Endothelial cell of umbilical vein (primary cell): ENCODE measurements at regions not wholly inside any gene's neighbourhood (a gene's known extent, or its start where the extent isn't known, plus 50 kb on each side); places are given as distances from the start of the nearest gene placed in this dataset.

Experiments
- BruUV-seq: library from RNA; stranded (reverse); fragments of 400-500 nt; replicated peaks from 2 replicates; lab custom pipeline; 2021; lab: Mats Ljungman, UMichigan
- CTCF ChIA-PET: fragments of 300-600, 350-600 bp; sonication (Branson Sonifier 250); formaldehyde crosslinking; loops from one replicate; lab custom pipeline; 2021; ENCODE audit warnings: antibody characterized with exemption, inconsistent platforms; lab: Charles Lee
- POLR2A ChIA-PET: fragments of 300-600, 350-600 bp; sonication (Branson Sonifier 250); formaldehyde crosslinking; loops from one replicate; lab custom pipeline; 2021; ENCODE audit warnings: antibody characterized with exemption, inconsistent platforms; lab: Charles Lee
- DNase-seq: peaks from one replicate; pipeline ENCODE4 v3.0.0-alpha.2; 2011; ENCODE audit warnings: low read depth, low spot score
- FAIRE-seq: peaks from 2 replicates; lab custom pipeline; 2011; peaks lifted over from hg19 to GRCh38; lab: Jason Lieb, UNC
- H2AFZ ChIP-seq: 2 replicates; pipeline ENCODE4 v1.6.0; 2012; ENCODE audit warnings: low read depth, low read length, control low read depth, inconsistent platforms
- H3K27ac ChIP-seq: 2 replicates; pipeline ENCODE4 v1.5.1; 2011; ENCODE audit warnings: low read depth, mild to moderate bottlenecking, control low read depth, low read length, moderate library complexity; ENCODE audit not compliant: insufficient read depth
- H3K27me3 ChIP-seq, 2 experiments: 2 replicates each; pipeline versions ENCODE4 v1.6.0 to v1.6.1; 2011; ENCODE audit warnings: low read length in 2 of 2, mixed read lengths in 1 of 2; ENCODE audit not compliant: control insufficient read depth in 2 of 2, insufficient read depth in 2 of 2
- H3K36me3 ChIP-seq, 2 experiments: 2 replicates in 1 of 2; 3 replicates in 1 of 2; pipeline ENCODE4 v1.5.1; 2011; ENCODE audit warnings: low read length in 2 of 2, mild to moderate bottlenecking in 1 of 2, moderate library complexity in 1 of 2; ENCODE audit not compliant: control insufficient read depth in 2 of 2, insufficient read depth in 2 of 2; ENCODE audit errors: extremely low read depth in 1 of 2
- H3K4me1 ChIP-seq: 3 replicates; pipeline ENCODE4 v1.5.1; 2011; ENCODE audit warnings: mild to moderate bottlenecking, low read length; ENCODE audit not compliant: control insufficient read depth, insufficient read depth; ENCODE audit errors: extremely low read depth
- H3K4me2 ChIP-seq: 2 replicates; pipeline ENCODE4 v1.6.1; 2011; ENCODE audit warnings: low read length, control low read depth, mixed read lengths; ENCODE audit not compliant: insufficient read depth
- H3K4me3 ChIP-seq, 3 experiments: fragments of 200-600 bp in 1 of 3; sonication (generic), shearing (Covaris generic) in 1 of 3; replicated peaks in 1 of 3; 2 replicates each; pipeline ENCODE4 v1.5.1; 2011 to 2016; ENCODE audit warnings: control low read depth in 3 of 3, low read length in 3 of 3, mild to moderate bottlenecking in 2 of 3, inconsistent platforms in 1 of 3, low read depth in 1 of 3, moderate library complexity in 1 of 3; ENCODE audit not compliant: insufficient read depth in 1 of 3
- H3K79me2 ChIP-seq: 2 replicates; pipeline ENCODE4 v1.6.0; 2012; ENCODE audit warnings: low read length, inconsistent platforms; ENCODE audit not compliant: control insufficient read depth, insufficient read depth
- H3K9ac ChIP-seq: replicated peaks from 2 replicates; pipeline ENCODE3; 2011; ENCODE audit warnings: low read length, control low read depth; ENCODE audit not compliant: insufficient read depth; ENCODE audit errors: extremely low read depth
- H3K9me1 ChIP-seq: replicated peaks from 3 replicates; pipeline ENCODE4 v1.6.0; 2011; ENCODE audit warnings: mild to moderate bottlenecking, low read length; ENCODE audit not compliant: control insufficient read depth, insufficient read depth; ENCODE audit errors: extremely low read depth
- H3K9me3 ChIP-seq: replicated peaks from 2 replicates; pipeline ENCODE4 v1.5.1; 2012; ENCODE audit warnings: low read length, inconsistent platforms; ENCODE audit not compliant: control insufficient read depth, insufficient read depth
- H4K20me1 ChIP-seq: replicated peaks from 2 replicates; pipeline ENCODE3; 2011; ENCODE audit warnings: mild to moderate bottlenecking, low read length; ENCODE audit not compliant: control insufficient read depth, insufficient read depth; ENCODE audit errors: extremely low read depth
- CTCF ChIP-seq, 2 donors: IDR thresholded peaks; 1 replicate in 1 of 2; 2 replicates in 1 of 2; pipeline ENCODE4 v1.5.1; 2011; ENCODE audit warnings: low read length in 2 of 2, mild to moderate bottlenecking in 2 of 2, moderate library complexity in 2 of 2, control low read depth in 1 of 2, inconsistent platforms in 1 of 2, low read depth in 1 of 2; ENCODE audit not compliant: insufficient read depth in 1 of 2; ENCODE audit errors: extremely low read depth in 1 of 2
- FOS ChIP-seq: IDR thresholded peaks from 2 replicates; pipeline ENCODE4 v1.6.1; 2011; ENCODE audit warnings: mild to moderate bottlenecking, low read length, moderate library complexity, borderline replicate concordance; ENCODE audit not compliant: insufficient read depth
- GATA2 ChIP-seq: IDR thresholded peaks from 2 replicates; pipeline ENCODE4 v1.7.0; 2011; ENCODE audit warnings: low read depth, mild to moderate bottlenecking, moderate library complexity, mixed read lengths, low read length; ENCODE audit not compliant: insufficient read length, insufficient read depth
- JUN ChIP-seq: IDR thresholded peaks from 2 replicates; pipeline ENCODE4 v1.6.1; 2011; ENCODE audit warnings: borderline replicate concordance, low read depth; ENCODE audit not compliant: insufficient read length, insufficient read depth
- MYC ChIP-seq: IDR thresholded peaks from one replicate; pipeline ENCODE4 v1.6.1; 2011; ENCODE audit warnings: mild to moderate bottlenecking, low read depth, low read length
- POLR2AphosphoS5 ChIP-seq: IDR thresholded peaks from 2 replicates; pipeline ENCODE4 v1.6.1; 2012; ENCODE audit warnings: low read depth, mild to moderate bottlenecking, control low read depth, low read length, moderate library complexity; ENCODE audit not compliant: insufficient read depth
- dilution Hi-C: fragments of 300-500 bp; cut with MboI; formaldehyde crosslinking; loops from one replicate; pipeline ENCODE4 v1.15.0; 2019; ENCODE audit warnings: low sequenced_read_pairs; ENCODE audit not compliant: extremely low pct_ligation_motif_present
- intact Hi-C: fragments of 100-400 bp; cut with micrococcal nuclease; formaldehyde crosslinking; loops from one replicate; pipeline ENCODE4 v1.10.0; 2022

DNA sequence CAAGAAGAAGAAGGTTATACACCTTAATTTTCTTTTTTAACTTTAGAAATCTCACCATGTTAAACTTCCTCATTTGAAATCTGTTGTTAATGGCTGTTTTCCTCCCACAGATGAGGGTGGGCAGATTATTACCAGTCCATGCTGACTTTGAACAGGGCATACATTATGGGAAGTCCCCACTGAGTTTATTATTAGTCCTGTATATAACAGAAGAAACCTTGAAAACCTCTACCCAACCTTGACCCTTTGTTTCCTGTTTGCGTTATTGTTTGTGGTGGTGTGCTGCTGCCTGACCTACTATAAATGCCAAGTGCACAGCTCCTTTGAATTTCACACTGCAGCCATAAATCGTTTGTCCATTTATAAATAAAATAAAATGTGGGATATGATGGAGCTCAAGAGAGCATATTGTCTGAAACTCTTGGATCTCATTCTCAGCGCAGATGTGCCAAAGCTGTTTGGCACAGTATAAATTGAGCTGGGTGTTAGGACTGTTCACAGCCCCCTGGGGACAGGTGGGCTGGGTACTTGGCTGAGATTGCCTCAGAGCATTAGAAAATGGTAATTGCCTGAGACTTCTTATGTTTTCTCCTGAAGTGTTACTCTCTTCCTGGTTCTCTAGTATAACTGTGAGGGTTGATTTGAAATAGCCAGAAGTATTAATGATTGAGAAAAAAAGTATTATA, 139.6 kb downstream of the SPATA31D1 start:
- no peak overlapping the region for H2AFZ ChIP-seq
- no peak for DNase-seq
- no peaks in the 10 kb centered on the region for H3K9me3 ChIP-seq
- no peaks in the 10 kb centered on the region for H3K36me3 ChIP-seq
- no peaks in the 10 kb centered on the region for H4K20me1 ChIP-seq
- no peak overlapping the region for H3K27ac ChIP-seq
- H3K9ac ChIP-seq: no peak overlapping the region
- POLR2A ChIA-PET: no interaction called here
- intact Hi-C loops: no loop called here
- H3K27me3 ChIP-seq: no peaks in the 10 kb centered on the region
- no peak overlapping the region for H3K4me2 ChIP-seq
- no peak overlapping the region for H3K4me3 ChIP-seq
- CTCF ChIA-PET: interaction anchor here (1.1 kb wide), 1 partner anchor 12 kb away, joined by 3 read pairs; no protein-coding TSS in a partner anchor
- no peak for TF ChIP-seq POLR2AphosphoS5
- no peak for TF ChIP-seq MYC
- TF ChIP-seq FOS: no peak
- TF ChIP-seq JUN: no peak
- no peak for TF ChIP-seq GATA2
- TF ChIP-seq CTCF (IDR thresholded peaks at IDR 0.05; ENCODE audit: extremely low read depth in 1 of 2, insufficient read depth in 1 of 2, low read depth in 1 of 2, low read length in 2 of 2): no peak
- dilution Hi-C loops: no loop called here
- H3K9me1 ChIP-seq: no peaks in the 10 kb centered on the region
- no peak for FAIRE-seq
- H3K4me1 ChIP-seq: no peaks in the 10 kb centered on the region
- H3K79me2 ChIP-seq: no peaks in the 10 kb centered on the region
- no TSS peak for BruUV-seq
